Right lobe of liver (tissue), 6 donors: ENCODE measurements at regions not wholly inside any gene's neighbourhood (a gene's known extent, or its start where the extent isn't known, plus 50 kb on each side); places are given as distances from the start of the nearest gene placed in this dataset.

Experiments
- ATAC-seq, 4 donors: fragments of 200-7000 bp; cut with Tn5 transposase; one replicate each; pipeline ENCODE4 v1.9.1; 2020; ENCODE audit warnings: mild to moderate bottlenecking in 4 of 4, moderate library complexity in 4 of 4
- DNase-seq, 3 donors: peaks; one replicate each; pipeline ENCODE4 v3.0.0-alpha.2; 2020
- H3K27ac ChIP-seq, 3 donors: fragments of 200-600 bp; one replicate each; pipeline ENCODE4 v1.8.0; 2022
- H3K27me3 ChIP-seq, 2 donors: fragments of 200-600 bp; one replicate each; pipeline ENCODE4 v1.8.0; 2022
- H3K36me3 ChIP-seq, 4 donors: fragments of 200-600 bp; sonication (generic) in 1 of 4; one replicate each; pipeline versions ENCODE4 v1.5.1 to v1.8.0; 2017 to 2022; ENCODE audit warnings: control low read depth in 1 of 4
- H3K4me1 ChIP-seq, 4 donors: fragments of 200-600 bp; sonication (generic) in 1 of 4; one replicate each; pipeline versions ENCODE4 v1.5.1 to v1.8.0; 2017 to 2022; ENCODE audit warnings: control low read depth in 1 of 4
- H3K4me3 ChIP-seq, 3 donors: fragments of 200-600 bp; one replicate each; pipeline ENCODE4 v1.8.0; 2022
- H3K9me3 ChIP-seq, 4 donors: fragments of 200-600 bp; sonication (generic) in 1 of 4; one replicate each; pipeline versions ENCODE4 v1.5.1 to v1.8.0; 2017 to 2022; ENCODE audit warnings: control low read depth in 1 of 4
- POLR2A ChIP-seq: fragments of 450-650 bp; IDR thresholded peaks from one replicate; pipeline ENCODE4 v1.6.1; 2017; ENCODE audit warnings: antibody characterized with exemption, mild to moderate bottlenecking
- WGBS: methylation state at CpG from one replicate; pipeline ENCODE4 v1.1.6; 2018; ENCODE audit warnings: low coverage, low lambda C conversion rate; ENCODE audit not compliant: insufficient coverage; ENCODE audit errors: missing lambda C conversion rate; 5-methylcytosine and 5-hydroxymethylcytosine counted together
- intact Hi-C, 2 donors: fragments of 100-400 bp; cut with DNase I; formaldehyde crosslinking; loops; one replicate each; pipeline versions ENCODE4 v1.11.2 to v1.14.1; 2022
- TF ChIP-seq, protein P1 (sequence below), 4 donors: fragments of 200-600 bp in 3 of 4; fragments of 450-650 bp in 1 of 4; IDR thresholded peaks; one replicate each; pipeline versions ENCODE4 v1.5.1 to v1.8.0; 2016 to 2022; ENCODE audit warnings: antibody characterized with exemption in 4 of 4, mild to moderate bottlenecking in 2 of 4
- donor health status: DM: no; HTN: yes; CAD: no.
- donor health status: DM: no; HTN: no; CAD: no.
- donor health status: DM: no; HTN: no; CAD: no.
- donor health status: DM: no; HTN: yes; CAD: no.
- donor health status: DM: no; HTN: yes; CAD: no.

GRCh38 chr5:18050345-18050744 lies 416.1 kb downstream of the TAF11L14 start:
- TF ChIP-seq, protein P1, sequence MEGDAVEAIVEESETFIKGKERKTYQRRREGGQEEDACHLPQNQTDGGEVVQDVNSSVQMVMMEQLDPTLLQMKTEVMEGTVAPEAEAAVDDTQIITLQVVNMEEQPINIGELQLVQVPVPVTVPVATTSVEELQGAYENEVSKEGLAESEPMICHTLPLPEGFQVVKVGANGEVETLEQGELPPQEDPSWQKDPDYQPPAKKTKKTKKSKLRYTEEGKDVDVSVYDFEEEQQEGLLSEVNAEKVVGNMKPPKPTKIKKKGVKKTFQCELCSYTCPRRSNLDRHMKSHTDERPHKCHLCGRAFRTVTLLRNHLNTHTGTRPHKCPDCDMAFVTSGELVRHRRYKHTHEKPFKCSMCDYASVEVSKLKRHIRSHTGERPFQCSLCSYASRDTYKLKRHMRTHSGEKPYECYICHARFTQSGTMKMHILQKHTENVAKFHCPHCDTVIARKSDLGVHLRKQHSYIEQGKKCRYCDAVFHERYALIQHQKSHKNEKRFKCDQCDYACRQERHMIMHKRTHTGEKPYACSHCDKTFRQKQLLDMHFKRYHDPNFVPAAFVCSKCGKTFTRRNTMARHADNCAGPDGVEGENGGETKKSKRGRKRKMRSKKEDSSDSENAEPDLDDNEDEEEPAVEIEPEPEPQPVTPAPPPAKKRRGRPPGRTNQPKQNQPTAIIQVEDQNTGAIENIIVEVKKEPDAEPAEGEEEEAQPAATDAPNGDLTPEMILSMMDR (IDR thresholded peaks at IDR 0.05), result no peak
- TF ChIP-seq POLR2A, result no peak
- WGBS, result 39% methylated on average over 1 of the region's 1 CpG
- Histone ChIP-seq H3K4me3 (no peak overlapping the region), H3K36me3 (no peaks in the 10 kb centered on the region), H3K4me1 (no peaks in the 10 kb centered on the region), H3K27me3 (no peaks in the 10 kb centered on the region), H3K27ac (no peak overlapping the region), H3K9me3 (no peaks in the 10 kb centered on the region)
- DNase-seq (no peak), ATAC-seq (no peak)
- intact Hi-C loops, result no loop called here

DNA sequence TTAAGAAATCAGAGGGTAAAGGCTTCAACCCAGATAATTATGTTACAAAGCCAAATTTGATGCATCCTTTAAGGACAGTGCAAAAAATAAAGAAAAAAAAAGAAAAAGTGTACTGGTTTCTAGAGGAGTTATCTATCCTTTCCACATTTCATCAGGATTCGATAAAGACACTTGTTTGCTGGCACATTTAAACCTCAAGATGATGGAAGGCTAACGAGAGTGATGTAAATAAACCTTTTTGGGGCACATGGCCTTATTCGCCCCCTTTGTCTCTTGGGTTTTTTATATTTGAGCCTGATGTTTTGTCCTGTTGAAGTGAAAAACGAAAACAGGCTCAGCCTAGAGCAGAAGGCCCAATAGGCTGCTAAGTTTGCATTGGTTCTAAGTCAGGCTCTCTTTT lies 416.5 kb downstream of the TAF11L14 start:
- Histone ChIP-seq H3K9me3 (no peaks in the 10 kb centered on the region), H3K27me3 (no peaks in the 10 kb centered on the region), H3K4me1 (no peaks in the 10 kb centered on the region), H3K4me3 (no peak overlapping the region), H3K27ac (no peak overlapping the region), H3K36me3 (no peaks in the 10 kb centered on the region)
- WGBS, result 35% methylated on average over 4 of the region's 4 CpGs
- DNase-seq, result no peak
- TF ChIP-seq, protein P1 (IDR thresholded peaks at IDR 0.05), result no peak
- TF ChIP-seq POLR2A, result no peak
- intact Hi-C loops, result no loop called here
- ATAC-seq, result no peak

DNA sequence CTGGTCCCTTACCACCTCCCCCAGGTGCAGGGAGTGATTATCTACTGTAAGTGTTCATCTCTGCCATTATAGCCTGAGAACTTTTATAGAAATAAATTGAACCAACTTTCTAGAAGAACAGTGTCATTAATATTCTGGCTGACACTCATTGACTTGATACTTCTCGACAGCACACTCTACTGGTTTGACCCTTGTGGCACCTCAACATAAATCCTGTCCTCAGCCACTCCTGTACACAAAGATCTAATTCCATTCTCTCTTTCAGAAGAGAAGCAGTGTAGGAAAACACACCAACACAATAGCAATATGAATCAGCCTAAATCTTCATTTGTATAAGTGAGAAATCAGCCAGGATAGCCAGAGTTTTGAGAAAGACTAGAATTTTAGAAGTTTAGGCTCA lies 417.7 kb downstream of the TAF11L14 start:
- 50% methylated on average over 1 of the region's 1 CpG for WGBS
- Histone ChIP-seq H3K4me3 (no peak overlapping the region), H3K27me3 (no peaks in the 10 kb centered on the region), H3K27ac (no peak overlapping the region), H3K36me3 (no peaks in the 10 kb centered on the region), H3K9me3 (no peaks in the 10 kb centered on the region), H3K4me1 (no peaks in the 10 kb centered on the region)
- TF ChIP-seq, protein P1 (IDR thresholded peaks at IDR 0.05), result no peak
- no peak for TF ChIP-seq POLR2A
- DNase-seq (no peak), ATAC-seq (no peak)
- intact Hi-C loops, result no loop called here

- DNase-seq (no peak), ATAC-seq (no peak)
- no peaks in the 10 kb centered on the region for H3K9me3 ChIP-seq
- H3K36me3 ChIP-seq, result no peaks in the 10 kb centered on the region
- H3K27me3 ChIP-seq, result no peaks in the 10 kb centered on the region
- no peak overlapping the region for H3K4me3 ChIP-seq
- H3K4me1 ChIP-seq, result no peaks in the 10 kb centered on the region
- WGBS, result 70% methylated on average over 3 of the region's 3 CpGs
- TF ChIP-seq POLR2A, result no peak
- no peak overlapping the region for H3K27ac ChIP-seq
- intact Hi-C loops, result no loop called here
Observed at GRCh38 chr5:18052569-18052968, 418.3 kb downstream of the TAF11L14 start.

GRCh38 chr5:18057725-18058124 lies 423.5 kb downstream of the TAF11L14 start:
- Histone ChIP-seq H3K9me3 (no peaks in the 10 kb centered on the region), H3K4me3 (no peak overlapping the region), H3K27me3 (no peaks in the 10 kb centered on the region), H3K27ac (no peak overlapping the region), H3K36me3 (no peaks in the 10 kb centered on the region), H3K4me1 (no peaks in the 10 kb centered on the region)
- ATAC-seq (no peak), DNase-seq (no peak)
- TF ChIP-seq, protein P1 (IDR thresholded peaks at IDR 0.05), result no peak
- no peak for TF ChIP-seq POLR2A
- intact Hi-C loops, result no loop called here
- 65% methylated on average over 3 of the region's 3 CpGs for WGBS
